Activated naive CD4-positive, alpha-beta T cell treated with Interleukin-2 at 50 U/mL for 16 hours (primary cell): ENCODE measurements at regions not wholly inside any gene's neighbourhood (a gene's known extent, or its start where the extent isn't known, plus 50 kb on each side); places are given as distances from the start of the nearest gene placed in this dataset.

ENCODE experiments used
- DNase-seq: peaks from one replicate; pipeline ENCODE4 v3.0.0-alpha.2; 2020

DNA sequence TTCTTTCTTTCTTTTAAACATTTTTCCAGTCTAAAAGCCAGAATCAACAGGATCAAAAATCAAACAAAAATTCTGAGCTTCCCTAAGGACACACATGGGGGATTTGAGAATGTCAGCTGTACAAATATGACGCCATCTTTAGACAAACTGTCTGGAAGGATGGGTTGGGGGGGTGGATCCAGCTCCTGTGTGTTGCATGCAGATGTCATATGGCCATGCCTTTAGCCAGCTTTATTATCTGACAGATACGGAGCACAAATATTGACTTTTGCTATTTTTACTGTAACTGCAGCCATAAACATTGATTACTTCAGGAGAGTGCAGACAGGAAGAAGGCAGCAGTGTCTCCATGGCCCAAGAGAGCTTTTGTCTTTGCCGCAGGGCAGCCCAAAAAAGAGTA, 279.4 kb upstream of the ELAC2 start:
- DNase-seq, result no peak

DNA sequence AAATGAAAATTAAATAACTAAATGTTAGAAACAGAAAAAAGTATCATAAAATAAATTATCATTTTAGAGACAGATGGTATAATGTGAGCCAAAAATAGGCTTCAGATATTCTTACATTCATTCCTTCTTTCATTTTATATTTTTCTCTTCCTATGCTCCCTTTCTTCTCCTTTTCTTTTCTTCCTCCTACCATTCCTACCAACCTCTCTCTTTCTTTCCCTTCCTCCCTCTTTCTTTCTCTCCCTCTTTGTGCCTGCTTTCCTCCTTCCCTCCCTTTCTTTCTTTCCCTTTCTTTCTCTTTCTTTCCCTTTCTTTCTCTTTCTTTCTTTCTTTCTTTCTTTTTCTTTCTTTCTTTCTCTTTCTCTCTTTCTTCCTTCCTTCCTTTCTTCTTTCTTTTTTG, 275.6 kb upstream of the ELAC2 start:
- no peak for DNase-seq

DNA sequence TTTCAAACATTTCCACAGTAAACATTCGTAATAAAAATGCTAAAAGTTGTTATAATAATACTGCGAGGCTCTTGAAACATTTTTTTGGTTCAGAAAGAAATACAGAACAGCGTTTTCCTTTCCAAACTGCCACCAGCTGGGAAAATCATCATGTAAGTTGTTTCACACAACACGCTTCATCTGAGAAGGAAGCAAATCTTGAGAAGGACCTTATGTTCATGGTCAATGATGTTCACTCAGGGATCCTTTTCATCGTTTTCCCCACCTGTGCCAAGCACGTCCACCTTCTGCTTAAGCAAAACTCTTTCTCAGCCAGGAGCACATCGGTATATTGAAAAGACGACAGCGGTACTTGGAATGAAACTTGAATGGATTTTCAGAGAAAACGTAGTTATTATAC, 274.5 kb upstream of the ELAC2 start:
- DNase-seq, result no peak

DNA sequence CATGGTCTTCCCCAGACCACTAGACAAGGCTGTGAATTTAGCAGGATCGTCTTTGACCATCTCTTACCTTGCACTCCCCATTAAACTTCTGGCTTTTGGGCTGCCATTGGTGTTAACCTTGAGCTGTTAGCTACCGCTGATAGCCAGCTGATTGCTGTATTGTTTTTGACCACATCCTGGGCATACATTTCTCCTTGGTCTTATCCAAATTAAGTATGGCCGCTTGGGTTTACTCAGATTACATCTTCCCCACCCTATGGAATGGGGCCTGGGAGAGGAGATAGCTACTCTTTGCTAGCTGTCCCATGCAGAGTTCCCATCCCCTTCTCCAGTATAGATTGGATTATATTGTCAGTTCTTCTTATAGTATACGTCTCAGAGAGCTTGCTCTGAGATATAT, 270.4 kb upstream of the ELAC2 start:
- no peak for DNase-seq

DNA sequence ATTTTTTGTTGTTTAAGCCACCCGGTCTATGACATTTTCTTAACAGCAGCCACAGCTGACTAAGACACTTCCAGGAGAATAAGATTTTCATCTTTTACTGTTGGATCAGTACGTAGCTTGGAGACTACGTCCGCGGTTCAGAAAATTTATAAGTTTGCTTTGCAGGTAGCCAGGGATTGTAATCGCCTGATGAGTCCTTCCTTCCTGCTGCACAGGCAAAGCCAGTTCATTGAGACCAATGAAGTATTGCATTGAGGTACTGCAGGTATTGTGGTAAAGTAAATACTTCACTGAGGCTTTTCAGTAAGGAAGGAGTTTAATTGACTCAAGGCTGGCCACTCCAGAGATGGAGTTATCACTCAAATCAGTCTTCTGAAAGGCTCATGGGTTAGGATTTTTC, 269.4 kb upstream of the ELAC2 start:
- DNase-seq, result no peak

DNA sequence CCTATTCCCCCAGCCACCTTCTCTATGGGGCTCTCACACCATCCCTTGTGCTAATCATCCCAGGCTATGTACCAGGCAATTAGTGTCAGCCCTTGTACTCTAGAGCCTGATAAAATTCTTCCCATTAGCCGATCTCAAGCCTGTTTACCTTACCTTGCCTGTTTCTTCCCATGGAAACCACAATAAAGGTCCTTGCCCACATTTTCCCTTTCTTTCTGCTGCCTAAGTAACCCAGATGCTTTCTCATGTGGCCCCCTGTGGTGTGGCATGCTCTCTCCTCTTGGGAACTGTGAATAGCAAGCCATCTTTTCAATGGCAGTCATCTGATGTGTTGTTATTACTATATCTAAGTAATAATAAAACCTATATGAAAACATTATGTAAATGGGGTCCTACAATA, 265.8 kb upstream of the ELAC2 start:
- DNase-seq, result no peak

DNA sequence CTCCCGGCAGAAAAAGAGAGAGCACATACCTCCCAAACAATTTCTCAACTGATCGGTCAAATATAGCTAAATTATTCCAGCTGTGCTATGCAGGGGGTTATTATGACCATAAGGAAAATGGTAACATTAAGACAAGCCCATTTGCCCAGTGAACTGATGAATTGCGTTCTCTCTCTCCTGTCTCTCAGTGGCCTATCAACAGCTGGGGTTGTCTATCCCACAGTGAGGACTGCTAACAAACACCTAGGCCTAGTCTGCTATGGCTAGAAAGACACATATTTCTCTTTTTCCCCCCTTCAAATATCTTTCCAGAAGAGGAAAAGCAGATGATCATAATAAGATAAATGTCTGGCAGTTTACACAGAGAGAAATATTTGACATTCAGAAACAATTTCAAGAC, 263.8 kb upstream of the ELAC2 start:
- no peak for DNase-seq

DNA sequence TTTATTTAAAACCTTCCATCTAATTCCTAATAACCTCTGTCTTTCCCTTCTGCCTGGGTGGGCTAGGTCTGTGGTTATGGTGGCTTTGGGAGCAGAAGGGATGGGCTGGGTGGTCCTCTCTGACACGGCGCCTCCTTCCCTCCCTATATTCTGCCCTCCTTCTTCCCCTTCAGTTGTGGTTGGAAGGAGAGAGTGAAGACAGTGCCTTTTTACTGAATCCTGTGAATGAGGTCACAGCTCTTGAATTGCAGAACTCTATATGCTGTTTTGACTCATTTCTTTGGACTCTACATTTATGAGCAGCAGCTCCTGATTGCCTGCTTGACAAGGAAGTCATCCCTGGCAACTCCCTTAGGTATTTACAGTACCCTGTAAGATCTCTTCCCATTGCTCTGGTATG, 256.0 kb upstream of the ELAC2 start:
- DNase-seq, result no peak

DNA sequence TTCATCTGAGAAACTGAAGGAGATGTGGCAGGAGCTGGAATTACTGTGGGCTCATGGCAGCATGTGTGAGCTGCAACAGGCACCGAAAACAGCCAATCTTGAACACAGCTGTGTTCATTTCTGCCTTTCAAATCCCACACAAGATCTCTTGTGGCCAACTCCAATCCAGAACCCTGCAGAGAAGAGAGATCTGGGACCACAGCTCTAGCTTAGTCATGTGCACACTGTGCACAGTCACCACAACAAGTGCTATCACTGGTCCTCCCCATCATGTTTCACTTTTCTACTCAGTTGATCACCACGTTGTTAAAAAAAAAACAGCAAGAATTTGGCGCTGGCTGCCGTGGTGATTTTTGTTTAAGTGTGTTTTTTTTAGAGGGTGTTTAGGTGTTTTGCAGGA, 254.5 kb upstream of the ELAC2 start:
- no peak for DNase-seq

DNA sequence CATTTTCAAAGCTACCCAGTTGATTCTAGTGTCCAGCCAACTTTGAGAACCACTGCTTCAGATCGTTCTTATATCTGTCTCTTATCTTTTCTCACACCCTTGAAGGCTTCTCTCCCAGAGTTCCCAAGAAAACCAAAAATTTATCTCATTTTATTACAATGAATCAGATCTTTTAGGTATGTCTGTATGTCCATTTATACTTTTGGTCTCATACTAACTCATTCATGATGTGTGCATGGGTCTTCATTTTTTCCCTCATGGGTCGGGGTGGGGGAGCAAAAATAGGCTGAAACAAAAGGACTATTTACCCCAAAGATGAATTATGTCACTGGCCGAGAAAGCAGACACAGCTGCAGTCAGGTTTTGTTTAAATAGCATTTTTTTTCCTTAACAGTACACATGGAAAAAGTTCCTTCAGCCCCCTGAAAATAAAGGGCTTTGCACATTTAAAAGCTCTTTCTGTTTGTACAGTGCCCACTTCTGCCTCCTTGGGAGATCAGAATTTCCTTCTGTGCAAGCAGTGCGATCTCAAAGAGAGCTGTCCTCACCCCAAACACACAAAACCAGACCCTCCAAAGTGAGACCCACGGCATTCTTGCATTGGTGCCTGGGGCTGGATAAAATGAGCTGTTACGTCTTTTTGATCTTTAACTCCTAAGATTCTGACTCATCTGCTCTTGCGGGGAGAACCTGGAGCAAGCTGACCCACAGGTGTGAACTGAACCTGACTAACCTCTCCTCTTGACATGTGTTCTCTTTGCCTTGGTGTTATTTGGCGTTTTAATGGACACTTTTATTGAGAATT, 251.2 kb upstream of the ELAC2 start:
- DNase-seq, result no peak

DNA sequence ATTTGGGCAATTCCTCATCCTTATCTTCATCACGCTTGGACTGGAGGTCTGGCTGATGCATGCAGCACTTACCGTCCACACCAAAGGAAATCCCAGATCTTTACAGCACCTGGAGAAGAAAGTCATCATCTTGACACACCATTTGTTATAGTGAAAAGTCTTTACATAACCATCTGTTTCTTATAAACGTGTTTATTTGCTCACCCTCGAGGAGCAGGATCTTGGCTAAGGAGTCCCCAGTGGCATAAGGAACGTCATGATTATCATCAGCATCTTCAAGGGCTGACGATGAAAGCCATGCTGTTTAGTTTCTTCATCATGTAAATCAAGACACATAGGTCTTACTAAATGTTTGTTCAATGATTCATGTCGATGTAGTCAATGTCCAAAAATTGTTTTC, 248.8 kb upstream of the ELAC2 start:
- no peak for DNase-seq

DNA sequence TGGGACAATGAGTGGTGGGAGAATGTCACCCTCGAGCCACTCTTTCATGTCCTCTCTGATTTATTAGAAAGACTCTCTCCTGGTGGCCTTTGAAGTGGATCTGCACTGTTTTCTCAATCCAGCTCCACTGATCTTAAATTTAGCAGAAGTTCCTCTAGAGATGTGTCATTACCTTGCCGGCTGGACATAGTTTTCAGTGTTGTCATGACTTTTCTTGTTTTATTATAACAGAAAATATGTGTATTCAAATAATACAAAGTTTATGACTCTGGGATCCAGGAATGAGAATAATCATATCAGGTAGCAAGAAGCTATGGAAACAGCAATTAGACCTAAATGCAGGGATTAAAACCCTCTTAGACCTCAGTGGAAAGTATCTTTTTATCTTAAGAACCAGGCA, 247.5 kb upstream of the ELAC2 start:
- DNase-seq, result no peak

DNA sequence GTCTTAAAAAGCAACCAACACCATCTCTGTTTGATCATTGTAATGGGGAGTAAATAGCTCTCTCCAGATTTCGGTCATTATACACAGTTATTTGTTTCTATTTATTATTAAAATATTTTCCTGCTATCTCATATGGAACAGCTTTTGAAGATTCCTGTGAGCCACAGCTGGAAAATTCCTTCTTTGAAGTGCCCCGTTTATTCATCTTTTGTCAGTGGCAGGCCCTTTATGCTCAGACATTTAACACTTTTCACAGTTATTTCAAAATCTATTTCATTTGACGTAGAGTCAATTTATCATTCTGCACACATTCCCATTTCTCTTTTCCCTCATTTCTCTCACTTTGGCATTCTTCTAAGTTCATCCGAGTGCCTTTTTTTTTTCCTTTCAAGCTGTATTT, 245.9 kb upstream of the ELAC2 start:
- DNase-seq, result no peak

DNA sequence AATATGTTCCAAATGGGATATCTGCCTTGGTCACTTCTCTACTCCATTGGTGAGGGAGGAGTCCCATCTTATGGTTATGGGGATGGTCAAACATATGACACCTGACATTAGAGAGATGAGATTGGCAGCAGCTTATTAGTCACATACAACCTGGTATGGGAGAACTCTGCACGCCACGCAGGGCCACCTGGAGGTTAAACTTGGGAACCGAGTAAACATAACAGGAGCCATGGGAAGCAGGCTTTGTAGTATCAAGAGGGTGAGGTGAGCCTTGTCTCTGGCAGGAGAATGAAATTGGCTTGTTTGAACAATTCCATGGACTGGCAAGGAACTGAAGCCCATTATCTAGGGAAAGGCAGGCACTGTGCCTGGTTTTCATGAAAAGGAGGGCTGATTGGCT, 238.7 kb upstream of the ELAC2 start:
- no peak for DNase-seq

DNA sequence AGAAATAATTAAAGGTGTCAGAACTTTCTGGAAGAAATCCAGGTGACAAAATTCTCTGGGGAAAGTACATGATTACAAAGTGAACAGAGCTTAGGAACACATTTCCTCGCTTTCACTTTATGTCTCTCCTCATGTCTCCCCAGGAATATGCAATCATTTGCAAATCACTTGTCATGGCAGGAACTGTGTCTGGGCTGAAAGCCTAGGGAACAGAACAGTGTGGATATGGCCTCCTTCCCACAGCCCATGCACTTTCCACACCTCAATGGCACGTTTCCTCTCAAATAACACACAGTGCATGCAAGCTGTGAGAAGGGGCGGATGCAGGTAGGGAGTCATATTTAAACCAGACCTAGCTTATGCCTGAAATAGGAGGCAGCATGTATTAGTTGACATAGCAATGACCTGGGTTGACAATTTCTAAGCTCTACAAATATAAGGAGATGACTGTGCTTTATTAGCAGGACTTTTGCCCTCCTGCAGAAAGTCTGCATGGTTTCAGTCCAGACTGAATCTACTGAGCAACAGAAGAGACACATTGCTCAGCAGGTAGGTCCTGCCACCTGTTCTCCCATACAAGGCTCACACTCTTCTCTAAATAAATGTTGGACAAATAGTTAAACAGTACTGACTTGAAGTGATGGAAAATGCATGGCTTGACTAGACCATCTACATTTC, 236.0 kb upstream of the ELAC2 start:
- DNase-seq, result no peak

DNA sequence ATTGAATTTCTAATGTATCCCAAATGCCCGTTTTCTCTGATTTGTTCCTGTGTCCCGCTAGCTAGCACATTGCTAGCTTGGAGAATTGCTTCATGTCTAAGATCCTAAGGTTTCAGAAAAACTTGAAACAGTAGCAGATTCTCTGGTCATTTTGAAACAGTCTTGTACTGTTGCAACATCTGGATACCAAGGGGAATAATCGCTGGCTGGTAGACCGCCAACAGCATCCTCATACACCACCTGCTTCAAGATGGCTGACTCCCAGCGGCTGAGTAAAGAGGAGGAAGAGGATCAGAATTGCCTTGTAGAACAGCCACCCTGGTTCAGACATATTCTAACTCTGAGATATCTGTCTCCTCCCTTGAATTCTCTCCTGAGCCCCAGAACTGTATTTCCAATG, 226.7 kb upstream of the ELAC2 start:
- DNase-seq, result no peak

DNA sequence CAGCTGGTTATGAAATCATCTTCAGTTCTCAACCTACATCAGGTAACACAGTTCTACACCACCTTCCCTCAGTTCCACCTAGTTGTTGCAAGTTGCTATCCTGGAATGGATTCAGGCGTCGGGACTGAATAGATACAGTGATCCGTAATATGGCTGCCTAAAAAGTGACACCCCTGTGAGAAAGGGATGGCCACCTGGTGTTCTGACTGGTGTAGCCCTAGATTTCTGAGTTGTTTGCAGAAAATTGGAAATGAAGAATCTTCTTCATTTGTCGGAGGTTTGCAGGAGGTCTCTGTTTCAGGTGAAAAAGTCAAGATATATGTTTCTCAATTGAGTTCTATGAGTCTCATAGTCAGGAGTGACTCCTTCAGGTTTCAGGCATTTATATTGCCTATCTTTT, 225.8 kb upstream of the ELAC2 start:
- no peak for DNase-seq

DNA sequence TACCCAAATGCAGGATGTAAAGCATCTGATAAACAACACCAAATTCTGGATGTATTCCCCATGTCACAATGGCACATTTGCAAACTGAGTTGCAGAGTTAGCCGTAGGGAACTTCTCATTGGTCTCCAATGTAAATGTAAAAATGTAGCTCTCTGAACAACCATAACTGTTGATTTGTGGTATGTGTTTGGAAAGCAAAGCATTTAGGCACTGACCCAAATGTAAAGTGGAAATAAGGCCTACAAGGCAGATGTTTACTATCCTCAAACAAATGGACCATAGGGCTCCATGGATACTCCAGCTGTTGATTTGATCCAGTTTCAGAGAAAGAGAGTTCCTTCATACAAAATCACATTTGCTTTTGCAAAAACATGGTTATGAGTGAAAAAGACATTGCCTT, 223.0 kb upstream of the ELAC2 start:
- no peak for DNase-seq

DNA sequence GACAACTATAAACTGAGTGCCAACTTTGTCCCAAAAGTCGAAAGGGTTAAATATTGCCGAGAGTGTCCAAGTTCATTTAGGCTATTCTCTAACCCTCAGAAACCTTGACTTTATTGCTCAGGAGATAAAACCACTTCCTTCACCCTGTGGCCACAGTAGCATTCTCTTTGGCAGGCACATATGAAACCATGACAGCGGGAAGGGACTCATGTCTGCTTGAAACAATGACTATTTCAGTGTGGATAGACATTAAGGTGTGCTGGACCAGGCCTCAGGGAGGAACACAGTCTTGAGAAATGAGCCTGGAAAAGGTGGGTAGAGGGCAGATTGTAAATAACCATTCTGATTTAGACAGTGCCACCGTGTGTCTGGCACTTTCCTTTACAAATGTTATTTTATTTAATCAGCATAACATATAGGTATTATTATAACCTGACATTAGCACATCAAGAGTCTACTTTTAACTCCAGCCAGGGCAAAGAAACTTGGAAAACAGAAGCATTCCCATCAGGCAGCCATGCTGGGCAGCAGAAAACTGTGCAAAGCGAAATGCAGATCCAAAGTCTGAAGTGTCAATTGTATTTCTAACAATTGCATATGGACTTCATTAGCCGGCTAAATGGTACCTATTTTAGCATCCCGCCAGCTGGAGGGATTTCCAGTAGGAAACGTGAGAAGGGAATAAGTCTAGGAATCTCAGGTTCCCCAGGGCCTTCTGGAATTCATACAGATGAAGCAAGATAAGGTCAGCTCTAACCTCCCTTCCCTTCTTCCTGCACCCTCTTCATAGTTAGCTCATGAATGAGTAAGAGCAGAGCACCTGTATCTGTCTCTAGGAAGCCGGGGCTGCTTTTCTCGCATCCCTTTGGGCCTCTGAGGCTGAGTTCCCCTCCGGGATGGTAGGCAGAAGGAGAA, 212.8 kb upstream of the ELAC2 start:
- DNase-seq, result no peak

DNA sequence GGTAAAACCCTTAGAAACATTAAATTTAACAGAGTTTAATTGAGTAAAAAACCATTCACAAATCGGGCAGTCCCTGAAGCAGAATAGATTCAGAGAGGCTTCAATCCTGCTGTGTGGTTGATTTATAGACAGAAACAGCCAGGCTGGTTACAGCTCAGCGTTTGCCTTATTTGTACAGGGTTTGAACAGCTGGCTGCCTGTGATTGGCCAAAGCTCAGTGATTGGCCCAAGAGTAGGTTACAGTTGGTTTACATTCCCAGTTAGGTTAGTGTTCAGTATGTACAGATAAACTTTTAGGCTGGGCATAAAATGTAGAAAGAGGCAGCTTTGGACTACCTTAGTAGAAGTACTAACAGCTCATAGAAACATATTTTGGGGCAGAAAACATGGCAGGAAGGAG, 210.4 kb upstream of the ELAC2 start:
- no peak for DNase-seq

DNA sequence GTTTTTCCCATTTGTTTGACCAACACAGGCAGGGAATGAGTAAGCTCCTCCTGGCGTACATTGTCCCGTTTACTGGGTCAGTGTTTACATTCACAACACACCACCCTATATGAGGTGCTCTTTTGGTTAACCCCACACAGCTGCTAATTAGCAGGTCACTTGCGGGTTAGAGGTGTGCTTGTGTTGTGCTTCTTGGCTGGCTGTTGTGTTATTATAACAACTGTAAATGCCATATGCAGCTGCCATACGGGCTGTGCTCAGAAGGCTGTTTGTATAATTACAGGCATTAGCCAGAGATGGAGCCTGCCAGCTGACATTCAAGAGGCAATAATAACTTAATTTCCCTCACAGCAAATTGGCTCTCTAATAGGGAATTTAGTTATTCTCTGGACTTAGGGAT, 205.1 kb upstream of the ELAC2 start:
- no peak for DNase-seq

DNA sequence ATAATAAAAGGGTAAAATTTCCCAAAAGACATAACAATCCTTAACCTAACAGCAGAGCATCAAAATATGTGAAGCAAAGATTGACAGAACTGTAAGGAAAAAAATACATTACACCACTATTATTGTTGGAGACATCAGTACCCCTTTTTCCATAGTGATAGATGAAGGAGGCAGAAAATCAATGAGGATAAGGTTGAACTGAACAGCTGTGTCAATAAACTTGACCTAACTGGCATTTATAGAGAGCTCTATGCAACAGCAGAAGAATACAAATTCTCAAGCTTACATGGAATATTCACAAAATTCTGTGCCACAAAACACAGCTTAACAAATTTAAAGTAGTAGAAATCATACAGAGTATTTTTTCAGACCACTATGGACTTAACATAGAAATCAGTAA, 195.0 kb upstream of the ELAC2 start:
- no peak for DNase-seq

DNA sequence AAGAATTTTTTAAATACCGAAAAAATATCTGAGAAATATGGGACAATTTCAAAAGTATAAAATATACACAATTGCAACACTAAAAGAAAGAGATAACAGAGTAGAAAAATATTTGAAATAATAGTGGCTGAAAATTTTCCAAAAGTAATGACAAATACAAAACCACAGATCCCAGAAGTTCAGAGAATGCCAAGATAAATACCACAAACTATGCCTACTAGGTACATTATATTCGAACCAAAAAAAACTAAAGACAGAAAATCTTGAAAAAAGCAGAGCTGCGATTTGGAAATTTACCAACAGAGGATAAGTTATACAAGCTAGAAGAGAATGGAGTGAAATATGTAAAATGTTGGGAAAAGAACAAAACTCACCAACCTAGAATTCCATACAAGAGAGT, 191.3 kb upstream of the ELAC2 start:
- DNase-seq, result no peak
